Keratinocyte (primary cell): ENCODE measurements at regions not wholly inside any gene's neighbourhood (a gene's known extent, or its start where the extent isn't known, plus 50 kb on each side); places are given as distances from the start of the nearest gene placed in this dataset.

ENCODE experiments used
- DNase-seq: peaks from one replicate; pipeline ENCODE4 v3.0.0-alpha.2; 2011; ENCODE audit warnings: low read depth, missing footprints, low spot score
- FAIRE-seq: peaks from 2 replicates; lab custom pipeline; 2011; peaks lifted over from hg19 to GRCh38; lab: Jason Lieb, UNC
- H2AFZ ChIP-seq: 2 replicates; pipeline ENCODE4 v1.6.0; 2012; ENCODE audit warnings: low read length, control low read depth, inconsistent platforms; ENCODE audit not compliant: control insufficient read depth
- H3K27ac ChIP-seq: 2 replicates; pipeline ENCODE4 v1.5.1; 2011; ENCODE audit warnings: low read length; ENCODE audit not compliant: control insufficient read depth, insufficient read depth
- H3K27me3 ChIP-seq: 3 replicates; pipeline ENCODE4 v1.6.0; 2011; ENCODE audit warnings: low read length; ENCODE audit not compliant: control insufficient read depth, insufficient read depth; ENCODE audit errors: extremely low read depth
- H3K36me3 ChIP-seq, 2 experiments: 2 replicates in 1 of 2; 3 replicates in 1 of 2; pipeline ENCODE4 v1.5.1; 2011; ENCODE audit warnings: low read length in 2 of 2, mild to moderate bottlenecking in 1 of 2; ENCODE audit not compliant: control insufficient read depth in 2 of 2, insufficient read depth in 2 of 2; ENCODE audit errors: extremely low read depth in 1 of 2
- H3K4me1 ChIP-seq: 3 replicates; pipeline ENCODE4 v1.5.1; 2011; ENCODE audit warnings: low read length; ENCODE audit not compliant: control insufficient read depth, insufficient read depth; ENCODE audit errors: extremely low read depth
- H3K4me2 ChIP-seq: 3 replicates; pipeline ENCODE4 v1.6.0; 2011; ENCODE audit warnings: low read depth, low read length; ENCODE audit not compliant: control insufficient read depth, insufficient read depth; ENCODE audit errors: extremely low read depth
- H3K4me3 ChIP-seq, 3 experiments: fragments of 200-600 bp in 1 of 3; sonication (generic) in 1 of 3; 2 replicates in 2 of 3; 3 replicates in 1 of 3; pipeline ENCODE4 v1.5.1; 2011 to 2016; ENCODE audit warnings: low read length in 3 of 3, mild to moderate bottlenecking in 3 of 3, control low read depth in 2 of 3, inconsistent platforms in 1 of 3, low read depth in 1 of 3, mixed read lengths in 1 of 3, mixed run types in 1 of 3, moderate library complexity in 1 of 3; ENCODE audit not compliant: control insufficient read depth in 2 of 3, insufficient read depth in 2 of 3; ENCODE audit errors: extremely low read depth in 1 of 3
- H3K79me2 ChIP-seq: 2 replicates; pipeline ENCODE4 v1.6.0; 2012; ENCODE audit warnings: low read length; ENCODE audit not compliant: control insufficient read depth, insufficient read depth
- H3K9ac ChIP-seq: 3 replicates; pipeline ENCODE4 v1.6.0; 2011; ENCODE audit warnings: low read length; ENCODE audit not compliant: control insufficient read depth, insufficient read depth; ENCODE audit errors: extremely low read depth
- H3K9me1 ChIP-seq: 3 replicates; pipeline ENCODE4 v1.6.0; 2011; ENCODE audit warnings: low read length; ENCODE audit not compliant: control insufficient read depth, insufficient read depth; ENCODE audit errors: extremely low read depth
- H3K9me3 ChIP-seq: 2 replicates; pipeline ENCODE4 v1.5.1; 2012; ENCODE audit warnings: low read depth, low read length; ENCODE audit not compliant: control insufficient read depth
- H4K20me1 ChIP-seq: 3 replicates; pipeline ENCODE4 v1.6.0; 2011; ENCODE audit warnings: low read length; ENCODE audit not compliant: control insufficient read depth, insufficient read depth; ENCODE audit errors: extremely low read depth
- EZH2 ChIP-seq: IDR thresholded peaks from one replicate; pipeline ENCODE4 v1.6.1; 2012; ENCODE audit warnings: inconsistent platforms, mild to moderate bottlenecking, low read length, moderate library complexity
- dilution Hi-C: fragments of 300-500 bp; cut with MboI; formaldehyde crosslinking; loops from one replicate; pipeline ENCODE4 v1.7.0; 2020; ENCODE audit warnings: low sequenced_read_pairs; ENCODE audit not compliant: extremely low pct_ligation_motif_present
- TF ChIP-seq, protein P1 (sequence below), 3 experiments: IDR thresholded peaks in 1 of 3; conservative IDR thresholded peaks in 1 of 3; optimal IDR thresholded peaks in 1 of 3; 2 replicates in 2 of 3; 3 replicates in 1 of 3; pipeline versions ENCODE3 to v1.5.1; 2011; ENCODE audit warnings: low read length in 3 of 3, mild to moderate bottlenecking in 3 of 3, moderate library complexity in 2 of 3, control low read depth in 1 of 3, inconsistent platforms in 1 of 3; ENCODE audit not compliant: insufficient read depth in 2 of 3; ENCODE audit errors: extremely low read depth in 1 of 3

DNA sequence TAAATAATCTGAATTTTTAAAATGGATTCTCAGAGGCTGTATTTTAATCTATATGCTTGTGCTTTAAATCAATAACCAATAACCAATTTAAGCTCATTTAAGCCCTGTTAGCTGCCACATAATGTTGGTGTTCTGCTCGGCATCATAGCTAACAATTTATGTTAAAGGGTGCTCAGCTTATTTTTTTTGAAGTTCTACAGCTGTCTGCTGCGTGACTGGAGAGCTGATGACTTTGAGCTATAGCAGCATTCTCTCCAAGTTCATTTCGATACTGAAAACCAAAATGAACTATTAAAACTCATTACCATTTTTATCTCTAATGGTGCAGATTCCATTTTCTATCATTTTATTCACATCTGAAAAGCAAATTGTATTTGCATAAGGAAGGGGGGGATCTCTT, 357.8 kb downstream of the AJAP1 start:
- H3K4me1 ChIP-seq: no peaks in the 10 kb centered on the region
- H3K9ac ChIP-seq: no peak overlapping the region
- FAIRE-seq (no peak), DNase-seq (no peak)
- TF ChIP-seq, protein P1, sequence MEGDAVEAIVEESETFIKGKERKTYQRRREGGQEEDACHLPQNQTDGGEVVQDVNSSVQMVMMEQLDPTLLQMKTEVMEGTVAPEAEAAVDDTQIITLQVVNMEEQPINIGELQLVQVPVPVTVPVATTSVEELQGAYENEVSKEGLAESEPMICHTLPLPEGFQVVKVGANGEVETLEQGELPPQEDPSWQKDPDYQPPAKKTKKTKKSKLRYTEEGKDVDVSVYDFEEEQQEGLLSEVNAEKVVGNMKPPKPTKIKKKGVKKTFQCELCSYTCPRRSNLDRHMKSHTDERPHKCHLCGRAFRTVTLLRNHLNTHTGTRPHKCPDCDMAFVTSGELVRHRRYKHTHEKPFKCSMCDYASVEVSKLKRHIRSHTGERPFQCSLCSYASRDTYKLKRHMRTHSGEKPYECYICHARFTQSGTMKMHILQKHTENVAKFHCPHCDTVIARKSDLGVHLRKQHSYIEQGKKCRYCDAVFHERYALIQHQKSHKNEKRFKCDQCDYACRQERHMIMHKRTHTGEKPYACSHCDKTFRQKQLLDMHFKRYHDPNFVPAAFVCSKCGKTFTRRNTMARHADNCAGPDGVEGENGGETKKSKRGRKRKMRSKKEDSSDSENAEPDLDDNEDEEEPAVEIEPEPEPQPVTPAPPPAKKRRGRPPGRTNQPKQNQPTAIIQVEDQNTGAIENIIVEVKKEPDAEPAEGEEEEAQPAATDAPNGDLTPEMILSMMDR (optimal IDR thresholded peaks at IDR 0.05 in 1 of 3, IDR thresholded peaks at IDR 0.05 in 1 of 3, conservative IDR thresholded peaks at IDR 0.05 in 1 of 3; ENCODE audit: extremely low read depth in 1 of 3, insufficient read depth in 2 of 3, low read length in 3 of 3): no peak
- H3K9me1 ChIP-seq: no peaks in the 10 kb centered on the region
- no peak overlapping the region for H3K4me2 ChIP-seq
- no peak overlapping the region for H3K4me3 ChIP-seq
- no peaks in the 10 kb centered on the region for H4K20me1 ChIP-seq
- H3K27me3 ChIP-seq: no peaks in the 10 kb centered on the region
- dilution Hi-C loops: no loop called here
- no peaks in the 10 kb centered on the region for H3K79me2 ChIP-seq
- H3K27ac ChIP-seq: no peak overlapping the region
- peaks cover 4% of the 10 kb centered on the region for H3K9me3 ChIP-seq
- H2AFZ ChIP-seq: no peak overlapping the region
- no peaks in the 10 kb centered on the region for H3K36me3 ChIP-seq

DNA sequence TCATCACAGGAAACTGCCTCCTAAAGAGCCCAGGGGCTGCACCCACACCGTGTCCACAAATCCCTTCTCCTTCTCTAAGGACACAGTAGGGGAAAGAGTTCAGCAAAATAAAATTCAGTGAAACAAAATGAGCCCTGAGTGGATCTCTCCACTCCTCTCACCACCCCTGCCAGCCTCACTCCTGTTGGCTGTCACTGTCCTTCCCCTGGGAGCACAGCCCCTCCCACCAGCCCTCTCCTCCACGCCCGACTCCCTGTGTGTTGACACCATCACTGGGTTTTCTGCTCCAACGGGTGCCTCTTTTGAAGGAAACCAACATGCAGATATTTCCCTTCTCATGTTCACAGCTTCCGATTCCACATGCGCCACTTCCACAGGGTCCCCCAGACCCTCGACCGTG, 356.2 kb downstream of the AJAP1 start:
- no peak overlapping the region for H2AFZ ChIP-seq
- no peak overlapping the region for H3K27ac ChIP-seq
- no peaks in the 10 kb centered on the region for H3K79me2 ChIP-seq
- H3K9ac ChIP-seq: no peak overlapping the region
- H4K20me1 ChIP-seq: no peaks in the 10 kb centered on the region
- no peak for FAIRE-seq
- DNase-seq: no peak
- dilution Hi-C loops: no loop called here
- no peaks in the 10 kb centered on the region for H3K9me1 ChIP-seq
- no peak overlapping the region for H3K4me3 ChIP-seq
- H3K27me3 ChIP-seq: no peaks in the 10 kb centered on the region
- no peak overlapping the region for H3K4me2 ChIP-seq
- no peaks in the 10 kb centered on the region for H3K36me3 ChIP-seq
- TF ChIP-seq, protein P1 (optimal IDR thresholded peaks at IDR 0.05 in 1 of 3, IDR thresholded peaks at IDR 0.05 in 1 of 3, conservative IDR thresholded peaks at IDR 0.05 in 1 of 3; ENCODE audit: extremely low read depth in 1 of 3, insufficient read depth in 2 of 3, low read length in 3 of 3): no peak
- TF ChIP-seq EZH2: no peak
- H3K9me3 ChIP-seq: peaks cover 2% of the 10 kb centered on the region
- H3K4me1 ChIP-seq: no peaks in the 10 kb centered on the region
